ENCODE measurements at regions not wholly inside any gene's neighbourhood (a gene's known extent, or its start where the extent isn't known, plus 50 kb on each side); places are given as distances from the start of the nearest gene placed in this dataset.

- TF ChIP-seq, protein P1, sequence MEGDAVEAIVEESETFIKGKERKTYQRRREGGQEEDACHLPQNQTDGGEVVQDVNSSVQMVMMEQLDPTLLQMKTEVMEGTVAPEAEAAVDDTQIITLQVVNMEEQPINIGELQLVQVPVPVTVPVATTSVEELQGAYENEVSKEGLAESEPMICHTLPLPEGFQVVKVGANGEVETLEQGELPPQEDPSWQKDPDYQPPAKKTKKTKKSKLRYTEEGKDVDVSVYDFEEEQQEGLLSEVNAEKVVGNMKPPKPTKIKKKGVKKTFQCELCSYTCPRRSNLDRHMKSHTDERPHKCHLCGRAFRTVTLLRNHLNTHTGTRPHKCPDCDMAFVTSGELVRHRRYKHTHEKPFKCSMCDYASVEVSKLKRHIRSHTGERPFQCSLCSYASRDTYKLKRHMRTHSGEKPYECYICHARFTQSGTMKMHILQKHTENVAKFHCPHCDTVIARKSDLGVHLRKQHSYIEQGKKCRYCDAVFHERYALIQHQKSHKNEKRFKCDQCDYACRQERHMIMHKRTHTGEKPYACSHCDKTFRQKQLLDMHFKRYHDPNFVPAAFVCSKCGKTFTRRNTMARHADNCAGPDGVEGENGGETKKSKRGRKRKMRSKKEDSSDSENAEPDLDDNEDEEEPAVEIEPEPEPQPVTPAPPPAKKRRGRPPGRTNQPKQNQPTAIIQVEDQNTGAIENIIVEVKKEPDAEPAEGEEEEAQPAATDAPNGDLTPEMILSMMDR (IDR thresholded peaks at IDR 0.05; ENCODE audit: insufficient read depth, low read length) = no peak
- no peak for TF ChIP-seq GABPA (IDR thresholded peaks at IDR 0.05; ENCODE audit: low read depth)
- TF ChIP-seq REST (IDR thresholded peaks at IDR 0.05; ENCODE audit: insufficient replicate concordance, low read depth) = no peak
- no peak for TF ChIP-seq SPI1 (IDR thresholded peaks at IDR 0.05; ENCODE audit: borderline replicate concordance, low read depth)
Observed at GRCh38 chr1:194280463-194280862, 1094.0 kb upstream of the B3GALT2 start.

Data from HL-60 (cell line).